LNCaP clone FGC (cell line): ENCODE measurements at regions not wholly inside any gene's neighbourhood (a gene's known extent, or its start where the extent isn't known, plus 50 kb on each side); places are given as distances from the start of the nearest gene placed in this dataset.
A peak's percentile ranks its signal among the peaks of the same experiment; 100 is the strongest.

ENCODE experiments used
- DNase-seq: peaks from one replicate; pipeline ENCODE4 v3.0.0-alpha.2; 2011; ENCODE audit warnings: low read depth
- H3K4me3 ChIP-seq: 2 replicates; pipeline ENCODE4 v1.5.1; 2011; ENCODE audit warnings: mild to moderate bottlenecking, low read depth, low read length, control low read depth
- TF ChIP-seq, protein P1 (sequence below): IDR thresholded peaks from 2 replicates; pipeline ENCODE4 v1.5.1; 2012; ENCODE audit warnings: mild to moderate bottlenecking; ENCODE audit not compliant: control insufficient read depth, insufficient read depth; ENCODE audit errors: extremely low read depth

DNA sequence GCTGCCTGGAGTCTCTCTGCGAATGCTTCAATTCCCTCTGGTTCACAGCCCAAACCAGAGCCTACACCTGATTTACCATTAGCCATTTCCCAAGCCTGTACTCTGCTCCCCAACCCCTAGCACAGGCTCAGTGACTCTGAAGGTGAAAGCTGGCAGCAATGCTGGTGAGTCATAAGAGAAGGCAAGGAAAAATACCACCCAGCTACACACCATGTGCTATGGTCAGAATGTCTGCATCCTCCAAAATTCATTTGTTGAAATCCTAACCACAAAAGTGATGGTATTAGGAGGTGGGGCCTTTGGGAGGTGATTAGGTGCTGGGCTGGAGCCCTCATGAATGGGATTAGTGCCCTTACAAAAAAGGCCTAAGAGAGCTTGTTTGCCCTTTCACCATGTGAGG, 117.1 kb upstream of the TJP1 start:
- no peak overlapping the region for H3K4me3 ChIP-seq
- TF ChIP-seq, protein P1, sequence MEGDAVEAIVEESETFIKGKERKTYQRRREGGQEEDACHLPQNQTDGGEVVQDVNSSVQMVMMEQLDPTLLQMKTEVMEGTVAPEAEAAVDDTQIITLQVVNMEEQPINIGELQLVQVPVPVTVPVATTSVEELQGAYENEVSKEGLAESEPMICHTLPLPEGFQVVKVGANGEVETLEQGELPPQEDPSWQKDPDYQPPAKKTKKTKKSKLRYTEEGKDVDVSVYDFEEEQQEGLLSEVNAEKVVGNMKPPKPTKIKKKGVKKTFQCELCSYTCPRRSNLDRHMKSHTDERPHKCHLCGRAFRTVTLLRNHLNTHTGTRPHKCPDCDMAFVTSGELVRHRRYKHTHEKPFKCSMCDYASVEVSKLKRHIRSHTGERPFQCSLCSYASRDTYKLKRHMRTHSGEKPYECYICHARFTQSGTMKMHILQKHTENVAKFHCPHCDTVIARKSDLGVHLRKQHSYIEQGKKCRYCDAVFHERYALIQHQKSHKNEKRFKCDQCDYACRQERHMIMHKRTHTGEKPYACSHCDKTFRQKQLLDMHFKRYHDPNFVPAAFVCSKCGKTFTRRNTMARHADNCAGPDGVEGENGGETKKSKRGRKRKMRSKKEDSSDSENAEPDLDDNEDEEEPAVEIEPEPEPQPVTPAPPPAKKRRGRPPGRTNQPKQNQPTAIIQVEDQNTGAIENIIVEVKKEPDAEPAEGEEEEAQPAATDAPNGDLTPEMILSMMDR: no peak
- DNase-seq: no peak

DNA sequence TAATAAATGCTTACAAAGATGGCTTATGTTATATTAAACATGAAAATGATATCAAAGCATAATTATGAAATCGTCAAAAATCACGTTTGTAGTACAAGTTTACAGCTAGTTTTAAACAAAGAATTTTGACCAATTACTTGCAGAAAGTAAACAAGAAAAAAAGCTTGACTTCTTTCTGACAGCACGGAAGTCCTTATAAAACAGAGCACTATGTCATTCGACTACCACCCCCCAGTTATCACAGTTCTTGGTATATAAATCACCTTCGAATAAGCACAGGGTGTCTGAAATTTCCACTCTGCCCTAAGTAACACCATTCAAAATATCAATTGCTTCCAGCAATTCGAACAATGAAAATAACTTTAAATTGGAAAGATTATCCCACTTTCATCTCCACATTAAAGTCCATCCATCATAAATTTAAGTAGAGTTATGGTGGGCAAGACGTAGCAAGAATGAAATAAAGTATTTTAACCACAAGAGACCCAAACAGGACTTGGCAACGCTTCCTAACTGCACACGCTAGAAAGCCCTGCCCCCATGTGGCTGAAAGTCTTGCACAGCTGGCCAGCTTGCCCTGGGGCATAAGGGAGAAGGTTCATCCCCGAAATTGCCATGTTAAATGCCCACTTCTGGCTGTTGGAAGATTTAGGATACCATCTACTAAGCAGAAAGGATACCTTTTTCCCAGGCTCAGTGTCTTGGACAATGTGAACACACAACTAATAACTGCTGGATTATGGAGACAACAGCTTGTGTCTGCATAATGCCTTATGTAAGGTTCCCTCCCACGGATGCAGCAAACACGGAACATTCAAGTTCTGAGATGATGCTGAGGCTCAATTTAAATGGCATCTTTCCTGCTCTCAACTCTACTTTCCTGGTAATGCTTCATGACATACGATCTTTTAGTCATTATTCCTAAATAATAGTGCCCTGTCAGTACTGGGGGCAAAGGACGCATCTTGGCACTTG, 116.4 kb upstream of the TJP1 start:
- H3K4me3 ChIP-seq: no peak overlapping the region
- no peak for DNase-seq
- TF ChIP-seq, protein P1: peak; percentile 41

DNA sequence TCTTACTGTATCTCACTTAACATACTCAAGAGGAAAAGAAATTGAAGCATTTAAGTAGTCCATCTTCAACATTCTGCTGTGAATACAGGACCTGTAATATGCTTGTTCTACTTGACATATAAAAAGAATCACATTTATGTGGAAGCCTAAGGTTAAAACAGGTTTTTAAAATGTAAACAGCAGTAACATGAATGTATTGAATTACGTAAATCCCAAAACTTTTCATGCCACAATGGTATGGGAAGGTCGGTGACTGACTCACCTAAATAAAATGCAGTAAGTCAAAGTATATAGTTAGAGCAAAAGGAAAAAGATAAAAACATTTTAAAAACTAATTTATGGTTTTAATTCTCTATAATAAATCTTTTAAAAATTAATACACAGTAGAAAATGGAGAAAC, 115.7 kb upstream of the TJP1 start:
- DNase-seq: no peak
- TF ChIP-seq, protein P1: no peak
- no peak overlapping the region for H3K4me3 ChIP-seq

DNA sequence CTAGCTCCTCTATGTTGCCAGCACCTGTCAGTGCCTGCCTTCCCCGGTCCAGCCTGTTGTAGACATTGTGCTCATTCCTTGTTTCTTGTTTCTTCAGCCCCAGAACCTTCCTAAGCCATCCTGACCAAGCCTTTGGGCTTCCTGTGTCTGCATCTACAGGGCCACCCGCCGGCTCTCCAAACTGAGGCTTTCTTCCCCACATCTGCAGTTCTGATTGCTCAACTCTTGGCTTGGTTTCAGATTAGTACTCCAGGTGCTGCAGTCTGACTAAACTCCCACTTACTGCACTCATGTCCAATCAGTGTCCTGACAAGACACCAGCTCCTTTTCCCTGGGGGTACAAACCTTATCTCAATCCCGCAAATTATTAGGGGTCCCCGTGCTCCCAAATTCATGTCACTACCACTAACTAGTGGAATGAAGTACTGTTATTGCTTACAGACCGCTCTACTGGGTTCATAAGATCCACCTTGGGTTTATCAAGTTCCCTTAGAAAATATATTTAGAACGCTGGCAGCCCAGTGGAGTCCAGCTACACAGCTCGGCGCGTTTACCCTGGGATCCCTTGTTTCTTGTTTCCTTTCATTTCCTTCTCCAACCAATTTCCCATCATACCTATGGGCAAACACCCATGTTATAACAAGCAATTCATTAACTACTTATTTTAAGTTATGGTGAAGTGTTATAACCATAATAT, 114.2 kb upstream of the TJP1 start:
- no peak overlapping the region for H3K4me3 ChIP-seq
- TF ChIP-seq, protein P1: no peak
- no peak for DNase-seq

DNA sequence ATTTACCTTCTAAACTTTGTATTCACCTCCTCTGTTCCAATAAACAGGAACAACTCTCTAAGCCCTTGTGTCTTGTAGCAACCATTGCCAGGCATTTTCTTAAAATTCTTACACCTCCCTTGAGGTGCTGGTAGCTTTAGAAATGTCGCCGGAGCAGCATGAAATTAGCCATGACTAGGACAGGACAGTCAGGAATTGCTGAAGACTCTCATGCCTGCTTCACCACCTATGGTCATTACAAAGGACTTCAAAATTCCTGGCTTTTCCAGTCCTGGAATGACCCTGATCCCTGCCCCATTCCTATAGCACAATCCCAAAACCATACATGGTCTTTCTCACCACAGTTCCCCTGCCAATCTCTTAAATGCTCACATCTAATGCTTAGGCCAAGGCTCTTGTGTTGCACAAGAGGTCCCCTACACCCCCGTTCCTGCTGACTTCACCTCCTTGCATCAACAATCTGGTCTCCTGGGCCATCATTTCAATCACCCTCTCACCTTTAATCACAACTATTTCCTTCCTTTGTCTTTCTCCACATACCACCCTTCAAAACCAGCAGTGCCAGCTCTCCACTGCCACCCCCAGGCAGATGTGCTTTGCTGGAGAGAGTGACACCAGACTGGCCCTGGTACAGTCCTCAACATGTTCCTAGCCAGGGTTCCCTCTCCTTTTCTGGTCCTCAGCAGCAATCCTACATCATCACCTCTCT, 113.2 kb upstream of the TJP1 start:
- TF ChIP-seq, protein P1: peak; percentile 30
- no peak overlapping the region for H3K4me3 ChIP-seq
- no peak for DNase-seq

DNA sequence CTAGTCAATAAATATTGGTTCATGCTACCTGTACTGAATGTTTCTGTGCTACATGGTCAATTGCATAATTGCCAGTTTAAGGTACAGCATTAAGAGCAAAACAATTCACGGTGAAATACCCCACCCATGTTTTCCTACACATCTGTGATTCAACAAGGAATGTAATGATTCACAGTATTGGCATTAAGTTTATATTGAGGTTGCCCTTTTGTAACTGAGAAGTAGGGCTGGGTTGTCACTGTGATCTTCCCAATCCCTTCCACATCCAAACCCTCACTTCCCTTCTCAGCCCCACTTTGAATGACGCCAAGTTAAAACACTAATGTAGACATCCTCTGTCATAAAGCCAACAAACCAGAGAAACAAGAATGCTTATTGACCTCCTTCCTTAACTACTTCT, 112.0 kb upstream of the TJP1 start:
- no peak for DNase-seq
- TF ChIP-seq, protein P1: no peak
- H3K4me3 ChIP-seq: no peak overlapping the region
